ENCODE measurements at regions not wholly inside any gene's neighbourhood (a gene's known extent, or its start where the extent isn't known, plus 50 kb on each side); places are given as distances from the start of the nearest gene placed in this dataset.
"Not testable (repeated sequence)": the region's sequence is repeated elsewhere in the genome, so short reads cannot be mapped to it uniquely, and the experiment has no call there.

GRCh38 chr1:148361427-148362215 is 121.5 kb downstream of the PPIAL4G start:
- not testable (repeated sequence) for H3K27me3 ChIP-seq (ENCODE audit: low read length); H3K9ac ChIP-seq (ENCODE audit: low read length); H3K4me2 ChIP-seq (ENCODE audit: low read depth, low read length, poor library complexity, severe bottlenecking); H3K9me2 ChIP-seq (replicated peaks; ENCODE audit: insufficient read depth, low read length); H3K27ac ChIP-seq (ENCODE audit: low read length); H2AFZ ChIP-seq (ENCODE audit: low read length); H3K9me3 ChIP-seq (ENCODE audit: low read length); H3K79me2 ChIP-seq (ENCODE audit: low read length); H3K4me3 ChIP-seq (ENCODE audit: low read length); H4K20me1 ChIP-seq (ENCODE audit: insufficient read depth, low read depth, low read length); DNase-seq; H3K36me3 ChIP-seq (ENCODE audit: insufficient read depth, low read length); H3K4me1 ChIP-seq (ENCODE audit: low read length)

GRCh38 chr1:148357037-148357436 is 126.1 kb downstream of the PPIAL4G start:
- Histone ChIP-seq H3K27ac (ENCODE audit: low read length) (no peak overlapping the region), H3K4me3 (ENCODE audit: low read length) (no peak overlapping the region), H4K20me1 (ENCODE audit: insufficient read depth, low read depth, low read length) (no peaks in the 10 kb centered on the region), H3K9ac (ENCODE audit: low read length) (no peak overlapping the region), H3K4me1 (ENCODE audit: low read length) (peaks cover 13% of the 10 kb centered on the region), H2AFZ (ENCODE audit: low read length) (no peak overlapping the region), H3K9me2 (replicated peaks; ENCODE audit: insufficient read depth, low read length) (no peaks in the 10 kb centered on the region), H3K79me2 (ENCODE audit: low read length) (no peaks in the 10 kb centered on the region), H3K9me3 (ENCODE audit: low read length) (no peaks in the 10 kb centered on the region), H3K4me2 (ENCODE audit: low read depth, low read length, poor library complexity, severe bottlenecking) (peak overlapping the region; percentile 4), H3K36me3 (ENCODE audit: insufficient read depth, low read length) (no peaks in the 10 kb centered on the region), H3K27me3 (ENCODE audit: low read length) (no peaks in the 10 kb centered on the region)
- DNase-seq: no peak

- DNase-seq: no peak
- Histone ChIP-seq H3K9me2 (replicated peaks; ENCODE audit: insufficient read depth, low read length) (no peaks in the 10 kb centered on the region), H3K4me2 (ENCODE audit: low read depth, low read length, poor library complexity, severe bottlenecking) (no peak overlapping the region), H3K27me3 (ENCODE audit: low read length) (no peaks in the 10 kb centered on the region), H3K4me1 (ENCODE audit: low read length) (peaks cover 13% of the 10 kb centered on the region), H3K36me3 (ENCODE audit: insufficient read depth, low read length) (no peaks in the 10 kb centered on the region), H4K20me1 (ENCODE audit: insufficient read depth, low read depth, low read length) (no peaks in the 10 kb centered on the region), H3K4me3 (ENCODE audit: low read length) (no peak overlapping the region), H3K9me3 (ENCODE audit: low read length) (no peaks in the 10 kb centered on the region), H3K9ac (ENCODE audit: low read length) (no peak overlapping the region), H3K79me2 (ENCODE audit: low read length) (no peaks in the 10 kb centered on the region), H2AFZ (ENCODE audit: low read length) (no peak overlapping the region), H3K27ac (ENCODE audit: low read length) (no peak overlapping the region)
These were observed 127.1 kb downstream of the PPIAL4G start for GRCh38 chr1:148355976-148356375.

GRCh38 chr1:148354913-148355308 is 128.2 kb downstream of the PPIAL4G start:
- Histone ChIP-seq H3K9ac (ENCODE audit: low read length) (no peak overlapping the region), H3K4me1 (ENCODE audit: low read length) (peaks cover 13% of the 10 kb centered on the region), H3K79me2 (ENCODE audit: low read length) (no peaks in the 10 kb centered on the region), H3K27ac (ENCODE audit: low read length) (no peak overlapping the region), H3K4me2 (ENCODE audit: low read depth, low read length, poor library complexity, severe bottlenecking) (no peak overlapping the region), H2AFZ (ENCODE audit: low read length) (no peak overlapping the region), H3K27me3 (ENCODE audit: low read length) (no peaks in the 10 kb centered on the region), H4K20me1 (ENCODE audit: insufficient read depth, low read depth, low read length) (no peaks in the 10 kb centered on the region), H3K36me3 (ENCODE audit: insufficient read depth, low read length) (no peaks in the 10 kb centered on the region), H3K9me2 (replicated peaks; ENCODE audit: insufficient read depth, low read length) (no peaks in the 10 kb centered on the region), H3K9me3 (ENCODE audit: low read length) (no peaks in the 10 kb centered on the region), H3K4me3 (ENCODE audit: low read length) (no peak overlapping the region)
- DNase-seq: no peak

- H3K4me2 ChIP-seq (ENCODE audit: low read depth, low read length, poor library complexity, severe bottlenecking): no peak overlapping the region
- no peaks in the 10 kb centered on the region for H4K20me1 ChIP-seq (ENCODE audit: insufficient read depth, low read depth, low read length)
- no peaks in the 10 kb centered on the region for H3K36me3 ChIP-seq (ENCODE audit: insufficient read depth, low read length)
- H2AFZ ChIP-seq (ENCODE audit: low read length): no peak overlapping the region
- H3K27me3 ChIP-seq (ENCODE audit: low read length): no peaks in the 10 kb centered on the region
- no peak overlapping the region for H3K4me3 ChIP-seq (ENCODE audit: low read length)
- H3K9ac ChIP-seq (ENCODE audit: low read length): no peak overlapping the region
- H3K27ac ChIP-seq (ENCODE audit: low read length): no peak overlapping the region
- DNase-seq: no peak
- no peaks in the 10 kb centered on the region for H3K9me2 ChIP-seq (replicated peaks; ENCODE audit: insufficient read depth, low read length)
- no peaks in the 10 kb centered on the region for H3K79me2 ChIP-seq (ENCODE audit: low read length)
- peaks cover 13% of the 10 kb centered on the region for H3K4me1 ChIP-seq (ENCODE audit: low read length)
- no peaks in the 10 kb centered on the region for H3K9me3 ChIP-seq (ENCODE audit: low read length)
These were observed 128.7 kb downstream of the PPIAL4G start for GRCh38 chr1:148354284-148354912.

GRCh38 chr1:148353461-148354283 is 129.4 kb downstream of the PPIAL4G start:
- Histone ChIP-seq H3K9me3 (ENCODE audit: low read length) (no peaks in the 10 kb centered on the region), H3K27me3 (ENCODE audit: low read length) (no peaks in the 10 kb centered on the region), H3K36me3 (ENCODE audit: insufficient read depth, low read length) (no peaks in the 10 kb centered on the region), H3K27ac (ENCODE audit: low read length) (no peak overlapping the region), H4K20me1 (ENCODE audit: insufficient read depth, low read depth, low read length) (no peaks in the 10 kb centered on the region), H3K79me2 (ENCODE audit: low read length) (no peaks in the 10 kb centered on the region), H3K4me1 (ENCODE audit: low read length) (peaks cover 13% of the 10 kb centered on the region), H3K9me2 (replicated peaks; ENCODE audit: insufficient read depth, low read length) (no peaks in the 10 kb centered on the region), H3K4me2 (ENCODE audit: low read depth, low read length, poor library complexity, severe bottlenecking) (no peak overlapping the region), H3K9ac (ENCODE audit: low read length) (no peak overlapping the region), H3K4me3 (ENCODE audit: low read length) (no peak overlapping the region), H2AFZ (ENCODE audit: low read length) (no peak overlapping the region)
- DNase-seq: no peak

GRCh38 chr1:148352470-148353053 is 130.5 kb downstream of the PPIAL4G start:
- Histone ChIP-seq H3K79me2 (ENCODE audit: low read length) (no peaks in the 10 kb centered on the region), H3K4me2 (ENCODE audit: low read depth, low read length, poor library complexity, severe bottlenecking) (no peak overlapping the region), H3K27ac (ENCODE audit: low read length) (no peak overlapping the region), H3K27me3 (ENCODE audit: low read length) (no peaks in the 10 kb centered on the region), H3K4me1 (ENCODE audit: low read length) (peaks cover 13% of the 10 kb centered on the region), H4K20me1 (ENCODE audit: insufficient read depth, low read depth, low read length) (no peaks in the 10 kb centered on the region), H2AFZ (ENCODE audit: low read length) (no peak overlapping the region), H3K36me3 (ENCODE audit: insufficient read depth, low read length) (no peaks in the 10 kb centered on the region), H3K9ac (ENCODE audit: low read length) (no peak overlapping the region), H3K4me3 (ENCODE audit: low read length) (no peak overlapping the region), H3K9me3 (ENCODE audit: low read length) (no peaks in the 10 kb centered on the region), H3K9me2 (replicated peaks; ENCODE audit: insufficient read depth, low read length) (no peaks in the 10 kb centered on the region)
- no peak for DNase-seq

GRCh38 chr1:148347781-148348180 is 135.3 kb downstream of the PPIAL4G start:
- no peak overlapping the region for H3K27ac ChIP-seq (ENCODE audit: low read length)
- no peaks in the 10 kb centered on the region for H3K79me2 ChIP-seq (ENCODE audit: low read length)
- H3K9me2 ChIP-seq (replicated peaks; ENCODE audit: insufficient read depth, low read length): no peaks in the 10 kb centered on the region
- DNase-seq: no peak
- H3K36me3 ChIP-seq (ENCODE audit: insufficient read depth, low read length): no peaks in the 10 kb centered on the region
- no peak overlapping the region for H3K4me3 ChIP-seq (ENCODE audit: low read length)
- H4K20me1 ChIP-seq (ENCODE audit: insufficient read depth, low read depth, low read length): no peaks in the 10 kb centered on the region
- H3K4me1 ChIP-seq (ENCODE audit: low read length): no peaks in the 10 kb centered on the region
- H3K9ac ChIP-seq (ENCODE audit: low read length): no peak overlapping the region
- no peak overlapping the region for H2AFZ ChIP-seq (ENCODE audit: low read length)
- no peaks in the 10 kb centered on the region for H3K27me3 ChIP-seq (ENCODE audit: low read length)
- H3K4me2 ChIP-seq (ENCODE audit: low read depth, low read length, poor library complexity, severe bottlenecking): no peak overlapping the region
- no peaks in the 10 kb centered on the region for H3K9me3 ChIP-seq (ENCODE audit: low read length)

Measured in Karpas-422 (cell line).